Right ventricle myocardium superior (tissue), 1 donor: ENCODE measurements at regions not wholly inside any gene's neighbourhood (a gene's known extent, or its start where the extent isn't known, plus 50 kb on each side); places are given as distances from the start of the nearest gene placed in this dataset.
"Not testable (repeated sequence)": the region's sequence is repeated elsewhere in the genome, so short reads cannot be mapped to it uniquely, and the experiment has no call there.

Experiments
- ATAC-seq: fragments of 200-7000 bp; cut with Tn5 transposase; one replicate; pipeline ENCODE4 v1.9.1; 2020; ENCODE audit warnings: mild to moderate bottlenecking; ENCODE audit not compliant: poor library complexity
- DNase-seq: peaks from one replicate; pipeline ENCODE4 v3.0.0-alpha.2; 2020
- intact Hi-C: fragments of 100-400 bp; cut with DNase I; formaldehyde crosslinking; loops from one replicate; pipeline ENCODE4 v1.11.2; 2022
- donor health status: DM: no; HTN: yes; CAD: no; lungs with severe emphysema.

DNA sequence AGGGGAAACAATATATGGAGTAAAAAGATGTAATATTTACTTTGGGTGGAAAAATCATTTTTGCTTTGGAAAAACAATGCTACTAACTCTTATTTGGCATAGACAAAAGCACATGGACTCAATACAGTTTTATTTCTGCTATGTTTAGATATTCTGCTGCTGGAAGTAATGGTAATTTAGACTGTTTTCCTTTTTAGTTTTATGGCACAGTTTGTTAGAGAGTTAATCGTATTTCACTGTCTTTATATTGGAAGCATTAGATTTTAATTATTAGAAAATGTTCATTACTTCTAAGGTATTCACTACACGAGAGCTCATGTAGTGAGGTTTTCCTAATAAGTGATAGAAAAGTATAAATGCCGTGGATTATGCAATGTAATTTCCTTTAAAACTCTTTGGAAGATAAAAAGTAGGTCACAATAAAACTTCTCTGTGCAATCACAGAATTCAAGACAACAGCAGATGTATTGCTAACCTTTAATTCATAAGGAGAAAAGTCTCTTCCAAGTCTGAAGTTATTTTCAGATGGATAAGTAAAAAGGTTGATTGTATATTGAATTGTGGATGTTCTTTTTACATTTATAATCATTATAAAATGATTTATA, 851.8 kb downstream of the TMTC2 start:
- no peak for ATAC-seq

GRCh38 chr12:83537428-83538053, 850.8 kb downstream of the TMTC2 start:
- DNase-seq (no peak), ATAC-seq (no peak)
- intact Hi-C loops, result no loop called here

More for the DNA sequence above, 851.8 kb downstream of the TMTC2 start:
- no peak for DNase-seq
- intact Hi-C loops, result no loop called here

GRCh38 chr12:83536496-83536895, 849.8 kb downstream of the TMTC2 start:
- ATAC-seq (no peak), DNase-seq (no peak)
- intact Hi-C loops, result no loop called here

GRCh38 chr12:83528571-83528970, 841.9 kb downstream of the TMTC2 start:
- intact Hi-C loops, result no loop called here
- ATAC-seq, result no peak
- DNase-seq, result no peak

DNA sequence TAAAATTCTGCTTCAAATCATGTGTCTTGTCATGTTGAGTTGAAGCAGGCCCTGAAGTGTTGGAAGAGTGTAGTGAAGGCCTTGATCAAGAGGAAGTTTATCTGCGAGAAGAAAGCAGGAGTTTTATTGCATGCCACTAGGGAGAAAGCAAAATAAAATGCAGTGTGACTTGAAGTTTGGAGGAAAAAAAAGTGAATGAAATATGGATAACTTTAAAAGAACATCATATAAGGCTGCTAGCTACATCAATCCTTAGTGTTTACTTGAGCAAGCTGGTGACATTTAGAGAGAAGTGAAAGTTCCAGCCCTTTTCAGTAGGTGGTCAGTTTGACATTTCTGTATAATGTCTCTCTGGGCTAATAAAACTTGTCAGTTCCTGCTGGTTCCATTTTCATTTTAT, 841.1 kb downstream of the TMTC2 start:
- ATAC-seq, result no peak
- intact Hi-C loops, result no loop called here
- no peak for DNase-seq

DNA sequence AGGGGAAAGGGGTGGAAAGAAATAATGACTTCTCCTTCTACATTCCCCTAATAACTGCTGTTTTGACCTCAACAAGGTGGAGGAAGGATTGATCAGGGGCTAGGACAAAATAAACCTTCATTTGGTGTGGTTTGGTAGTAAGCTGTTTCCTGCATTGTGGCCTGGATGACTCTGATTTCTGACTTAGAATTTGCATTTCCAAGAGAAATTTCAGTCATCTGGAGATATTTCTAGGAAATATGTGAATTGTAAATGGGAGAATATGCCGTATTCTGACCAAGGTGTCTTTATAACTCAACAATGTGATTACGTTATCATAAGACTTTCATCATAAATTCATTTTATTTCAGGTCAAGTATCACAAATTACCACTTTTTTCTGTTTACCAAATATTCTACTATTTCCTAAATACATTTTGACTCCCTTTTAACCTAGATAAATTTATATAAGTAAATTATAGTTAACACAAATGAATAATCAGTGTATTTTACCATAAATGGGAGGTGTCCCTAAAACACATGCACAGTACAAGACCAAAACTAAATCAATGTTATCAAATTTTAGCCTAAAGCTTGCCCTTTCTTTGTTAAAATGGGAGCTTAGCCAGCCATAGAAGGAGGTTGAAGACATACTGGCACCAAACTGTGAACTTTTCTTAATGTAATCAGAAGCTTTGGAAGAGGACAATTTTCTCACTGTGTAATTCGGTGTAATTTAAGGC, 828.8 kb downstream of the TMTC2 start:
- ATAC-seq (no peak), DNase-seq (no peak)
- intact Hi-C loops, result no loop called here

DNA sequence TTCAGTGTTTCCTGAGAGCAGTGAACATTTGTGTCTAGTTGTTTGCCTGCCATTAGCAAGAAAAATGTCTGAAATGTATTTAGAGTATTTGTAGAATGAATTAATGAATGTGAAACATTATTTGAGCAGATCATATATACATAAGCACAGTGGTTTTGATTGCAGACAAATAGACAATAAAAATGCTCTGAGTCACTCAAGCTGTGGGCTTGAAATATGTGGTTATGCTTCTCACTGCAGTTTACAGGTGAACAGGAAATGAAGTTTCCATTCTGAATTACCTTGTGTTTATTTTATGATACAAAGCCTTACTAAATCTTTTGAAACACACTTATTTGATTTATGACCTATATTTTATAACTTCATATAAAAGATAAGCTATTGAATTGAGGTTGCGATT, 827.7 kb downstream of the TMTC2 start:
- ATAC-seq, result no peak
- no peak for DNase-seq
- intact Hi-C loops, result no loop called here

DNA sequence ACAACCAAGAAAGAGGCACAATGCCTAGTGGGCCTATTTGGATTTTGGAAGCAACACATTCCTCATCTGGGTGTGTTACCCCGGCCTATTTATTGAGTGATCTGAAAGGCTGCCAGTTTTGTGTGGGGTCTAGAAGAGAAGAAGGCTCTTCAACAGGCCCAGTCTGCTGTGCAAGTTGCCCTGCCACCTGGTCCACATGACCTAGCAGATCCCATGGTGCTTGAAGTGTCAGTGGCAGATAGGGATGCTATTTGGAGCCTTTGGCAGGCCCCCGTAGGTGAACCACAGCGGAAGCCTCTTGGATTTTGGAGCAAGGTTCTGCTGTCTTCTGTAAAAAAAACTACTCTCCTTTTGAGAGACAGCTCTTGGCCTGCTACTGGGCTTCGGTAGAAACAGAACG, 820.1 kb downstream of the TMTC2 start:
- intact Hi-C loops, result no loop called here
- ATAC-seq (no peak), DNase-seq (no peak)

- intact Hi-C loops, result no loop called here
- DNase-seq, result no peak
- ATAC-seq, result no peak
Measured at GRCh38 chr12:83505586-83505985, 818.9 kb downstream of the TMTC2 start.

- DNase-seq, intact Hi-C loops, ATAC-seq: not testable (repeated sequence)
Measured at GRCh38 chr12:83499894-83500293, 813.2 kb downstream of the TMTC2 start.

DNA sequence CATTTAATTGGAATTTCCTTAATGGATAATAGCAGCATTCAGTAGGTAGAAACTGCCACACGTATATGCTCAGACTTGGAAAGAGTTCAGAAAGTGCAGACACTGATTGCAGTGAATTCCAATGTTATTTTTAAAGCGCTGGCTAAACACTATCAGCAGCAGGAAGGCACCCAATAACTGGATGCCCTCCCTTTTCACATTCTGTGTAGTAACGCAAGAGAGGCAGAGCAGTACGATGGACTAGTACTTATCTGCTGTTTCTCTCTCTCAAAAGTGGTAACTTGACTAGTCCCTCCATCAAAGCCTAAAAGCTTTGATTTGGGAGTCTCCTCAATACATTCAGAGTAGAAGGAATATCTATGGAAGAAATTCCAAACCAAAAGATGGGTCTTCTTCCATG, 791.0 kb downstream of the TMTC2 start:
- peak; percentile 97 for ATAC-seq
- intact Hi-C loops, result no loop called here
- no peak for DNase-seq

DNA sequence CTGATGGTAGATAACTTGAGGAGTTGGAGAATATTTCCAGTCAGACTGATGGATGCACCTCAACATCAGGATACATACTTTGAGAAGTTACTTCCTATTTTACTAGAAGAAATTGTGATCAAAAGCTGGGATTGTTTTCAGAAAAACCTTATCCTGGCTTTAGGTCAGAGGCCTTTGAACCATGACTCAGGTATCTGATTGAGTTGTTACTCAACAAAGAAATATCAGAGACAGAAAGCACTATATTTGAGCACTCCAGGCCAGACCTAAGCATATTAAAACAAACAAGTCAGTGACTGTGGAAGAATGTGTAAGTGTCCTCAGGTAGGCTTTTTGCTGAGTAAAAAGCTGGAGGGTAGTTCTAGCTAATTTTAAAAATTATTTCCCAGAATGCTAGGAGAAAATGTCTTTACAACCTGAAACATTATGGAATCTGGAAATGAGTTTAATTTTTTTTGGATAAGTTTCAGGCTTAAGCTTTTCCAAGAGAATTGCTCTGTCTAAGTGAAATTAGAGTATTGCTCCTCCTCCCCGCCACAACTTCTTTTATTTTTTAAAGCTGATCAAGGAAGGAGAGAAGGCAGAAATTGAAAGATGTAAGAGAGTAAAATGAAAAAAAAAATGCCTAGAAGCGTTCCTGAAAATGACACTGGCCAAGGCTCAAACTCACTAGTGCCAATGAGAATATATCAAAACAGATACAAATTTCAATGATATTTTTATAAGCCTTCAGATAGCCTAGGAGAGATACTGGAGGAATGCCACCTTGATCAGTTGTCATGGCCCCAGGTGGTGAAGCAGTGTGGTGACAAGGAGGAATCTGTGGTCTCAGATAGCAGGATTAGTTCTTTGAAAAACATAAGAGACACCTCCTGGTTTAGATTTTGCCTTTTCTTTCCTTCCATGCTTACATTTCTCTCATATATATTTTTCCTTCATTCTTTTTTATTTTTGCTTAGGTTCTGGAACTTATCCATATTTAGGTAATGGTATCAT, 790.3 kb downstream of the TMTC2 start:
- ATAC-seq (peak; percentile 52), DNase-seq (no peak)
- intact Hi-C loops, result no loop called here

DNA sequence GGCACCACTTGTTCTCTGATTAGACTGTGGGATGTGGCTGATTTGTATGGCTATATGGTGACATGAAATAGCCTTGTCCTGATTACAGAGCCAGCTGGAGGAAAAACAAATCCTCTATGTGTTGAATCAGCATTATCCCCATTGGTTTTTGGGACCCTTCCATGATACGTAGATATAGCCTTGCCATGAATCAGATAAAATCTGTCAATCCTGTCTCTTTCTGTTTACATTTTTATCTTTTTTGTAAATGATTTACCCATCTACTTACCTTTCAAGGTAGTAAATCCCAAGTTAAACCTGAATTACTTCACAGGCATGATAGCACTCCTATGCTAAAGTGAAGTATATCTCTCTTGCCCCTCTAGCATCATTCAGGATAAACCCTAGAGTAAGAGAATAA, 789.3 kb downstream of the TMTC2 start:
- intact Hi-C loops, result no loop called here
- ATAC-seq (no peak), DNase-seq (no peak)

DNA sequence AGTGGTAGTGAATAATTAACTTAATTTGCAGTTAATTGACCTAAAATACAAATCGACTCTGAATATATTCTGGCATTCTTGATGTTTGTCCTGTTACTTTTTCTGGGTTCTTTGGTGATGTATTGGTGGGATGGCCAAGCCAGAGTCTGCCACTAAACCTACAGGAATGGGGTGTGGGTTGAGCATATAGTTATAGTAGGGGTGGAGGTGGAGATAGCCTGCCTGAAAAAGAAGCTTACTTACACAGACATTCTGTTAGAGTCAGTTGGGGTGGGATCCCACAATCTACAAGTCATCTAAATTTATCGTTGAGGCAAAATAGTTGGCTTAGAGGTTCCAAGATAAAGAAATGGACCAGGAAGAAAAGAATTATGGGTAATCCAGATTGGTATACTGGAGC, 787.7 kb downstream of the TMTC2 start:
- DNase-seq, result no peak
- intact Hi-C loops, result no loop called here
- ATAC-seq, result no peak

DNA sequence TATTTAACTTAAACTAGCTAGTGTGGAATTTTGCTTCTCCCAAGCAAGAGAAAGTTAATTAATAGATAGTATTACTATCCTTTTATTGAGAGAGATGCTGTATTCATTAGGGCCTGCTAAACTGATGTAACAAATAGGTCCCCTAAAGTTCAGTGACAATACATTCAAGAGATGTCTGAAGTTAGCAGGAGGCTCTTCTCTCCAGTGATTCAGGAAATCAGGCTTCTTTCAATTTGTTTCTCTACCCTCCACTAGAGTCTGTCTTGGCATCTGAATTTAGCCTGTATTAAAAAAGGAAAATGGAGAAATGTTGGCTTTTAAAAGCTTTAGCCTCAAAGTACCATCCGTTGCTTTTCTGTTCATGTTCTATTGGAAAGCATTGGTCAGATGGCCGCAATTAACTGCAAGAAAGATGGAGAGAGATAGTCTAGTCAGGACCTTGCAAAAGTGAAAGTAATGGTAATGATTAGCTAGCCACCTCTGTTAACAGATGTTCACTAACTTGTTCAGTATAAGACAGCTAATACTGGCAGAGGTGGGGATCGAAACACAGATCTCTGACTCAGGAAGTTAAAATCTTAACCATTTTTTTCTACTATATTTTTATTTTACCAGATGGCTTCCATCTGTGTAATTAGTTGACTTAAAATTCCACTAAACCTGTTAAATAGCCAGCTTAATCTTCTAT, 786.8 kb downstream of the TMTC2 start:
- ATAC-seq, result no peak
- intact Hi-C loops, result no loop called here
- no peak for DNase-seq

DNA sequence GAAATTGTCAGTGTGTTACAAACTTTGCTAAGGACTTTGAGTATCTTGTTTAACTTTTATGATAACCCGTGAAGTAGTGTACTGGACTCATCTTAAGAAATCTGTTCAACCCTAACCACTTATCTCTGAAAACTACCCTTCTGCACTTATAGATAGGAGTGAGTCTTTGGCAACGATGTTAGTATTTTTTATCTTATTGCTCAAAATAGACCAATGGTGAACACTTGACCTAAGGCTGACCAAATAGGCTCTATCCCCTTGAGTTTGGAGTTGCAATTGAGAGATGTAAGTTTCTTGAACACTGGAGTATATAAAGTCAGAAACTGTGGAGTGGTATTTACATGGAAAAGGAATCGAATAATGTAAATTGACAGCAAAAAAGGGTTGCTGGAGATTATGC, 786.1 kb downstream of the TMTC2 start:
- intact Hi-C loops, result no loop called here
- no peak for DNase-seq
- no peak for ATAC-seq

DNA sequence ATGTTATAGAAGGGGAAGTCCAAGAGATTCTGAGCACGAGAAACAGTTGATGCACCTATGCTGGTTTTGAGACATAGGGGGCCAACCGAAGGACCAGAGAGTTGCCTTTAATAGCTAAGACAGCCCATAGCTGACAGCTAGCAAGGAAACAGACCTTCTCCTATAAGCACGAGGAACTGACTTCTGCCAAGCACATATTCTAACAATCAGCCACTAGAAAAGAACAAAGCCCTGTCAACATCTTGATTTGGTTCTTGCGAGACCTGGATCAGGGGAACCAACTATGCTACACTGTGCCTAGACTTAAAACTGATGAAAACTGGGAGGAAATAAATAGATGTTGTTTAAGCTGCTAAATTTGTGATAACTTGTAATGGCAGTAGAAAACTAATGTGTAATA, 785.6 kb downstream of the TMTC2 start:
- intact Hi-C loops, result no loop called here
- ATAC-seq (peak; percentile 46), DNase-seq (no peak)

GRCh38 chr12:83471341-83471740, 784.6 kb downstream of the TMTC2 start:
- no peak for DNase-seq
- intact Hi-C loops, result no loop called here
- no peak for ATAC-seq

GRCh38 chr12:83470749-83471148, 784.0 kb downstream of the TMTC2 start:
- intact Hi-C loops, result no loop called here
- ATAC-seq (no peak), DNase-seq (no peak)
